ENCODE measurements at regions not wholly inside any gene's neighbourhood (a gene's known extent, or its start where the extent isn't known, plus 50 kb on each side); places are given as distances from the start of the nearest gene placed in this dataset.

GRCh38 chr2:64219149-64219548 is 74.9 kb upstream of the PELI1 start:
- Histone ChIP-seq H3K27me3 (no peaks in the 10 kb centered on the region), H3K4me1 (ENCODE audit: insufficient read depth) (no peaks in the 10 kb centered on the region), H3K27ac (no peak overlapping the region), H3K36me3 (no peaks in the 10 kb centered on the region), H3K4me3 (no peak overlapping the region), H3K9me3 (no peaks in the 10 kb centered on the region)
- intact Hi-C loops (cut with DNase I): no loop called here
- TF ChIP-seq CTCF (IDR thresholded peaks at IDR 0.05) (no peak), EP300 (IDR thresholded peaks at IDR 0.05) (no peak), POLR2A (IDR thresholded peaks at IDR 0.05) (no peak)
- no peak for DNase-seq
- WGBS, 3 donors: 45 to 78% (median 61%) methylated on average over 2 of the region's 2 CpGs

- no peak overlapping the region for H3K27ac ChIP-seq
Measured at GRCh38 chr2:64220265-64220664, 76.0 kb upstream of the PELI1 start.

GRCh38 chr2:64220894-64221617 is 76.8 kb upstream of the PELI1 start:
- no peaks in the 10 kb centered on the region for H3K4me1 ChIP-seq (ENCODE audit: insufficient read depth)
- TF ChIP-seq EP300 (IDR thresholded peaks at IDR 0.05) (no peak), POLR2A (IDR thresholded peaks at IDR 0.05) (no peak), CTCF (IDR thresholded peaks at IDR 0.05) (no peak)
- H3K27me3 ChIP-seq: no peaks in the 10 kb centered on the region
- intact Hi-C loops (cut with DNase I): no loop called here
- 73 to 80% (median 76%) methylated on average over 4 of the region's 4 CpGs for WGBS, 3 donors
- H3K27ac ChIP-seq: no peak overlapping the region
- H3K4me3 ChIP-seq: no peak overlapping the region
- DNase-seq: no peak
- no peaks in the 10 kb centered on the region for H3K36me3 ChIP-seq
- H3K9me3 ChIP-seq: no peaks in the 10 kb centered on the region

More at GRCh38 chr2:64220265-64220664, 76.0 kb upstream of the PELI1 start:
- Histone ChIP-seq H3K4me1 (ENCODE audit: insufficient read depth) (no peaks in the 10 kb centered on the region), H3K9me3 (no peaks in the 10 kb centered on the region), H3K27me3 (no peaks in the 10 kb centered on the region), H3K4me3 (no peak overlapping the region), H3K36me3 (no peaks in the 10 kb centered on the region)
- no peak for TF ChIP-seq POLR2A (IDR thresholded peaks at IDR 0.05)
- no peak for TF ChIP-seq CTCF (IDR thresholded peaks at IDR 0.05)
- TF ChIP-seq EP300 (IDR thresholded peaks at IDR 0.05): no peak
- intact Hi-C loops (cut with DNase I): no loop called here
- WGBS, 3 donors: 57 to 65% (median 61%) methylated on average over 1 of the region's 1 CpG
- no peak for DNase-seq

- 73 to 78% (median 77%) methylated on average over 2 of the region's 2 CpGs for WGBS, 3 donors
- Histone ChIP-seq H3K27me3 (no peaks in the 10 kb centered on the region), H3K9me3 (no peaks in the 10 kb centered on the region), H3K27ac (no peak overlapping the region), H3K36me3 (no peaks in the 10 kb centered on the region), H3K4me3 (no peak overlapping the region), H3K4me1 (ENCODE audit: insufficient read depth) (no peaks in the 10 kb centered on the region)
- DNase-seq: no peak
- intact Hi-C loops (cut with DNase I): no loop called here
- no peak for TF ChIP-seq POLR2A (IDR thresholded peaks at IDR 0.05)
- no peak for TF ChIP-seq EP300 (IDR thresholded peaks at IDR 0.05)
- TF ChIP-seq CTCF (IDR thresholded peaks at IDR 0.05): no peak
Measured at GRCh38 chr2:64221935-64222334, 77.7 kb upstream of the PELI1 start.
